Adrenal gland (tissue), 9 donors: ENCODE measurements at regions not wholly inside any gene's neighbourhood (a gene's known extent, or its start where the extent isn't known, plus 50 kb on each side); places are given as distances from the start of the nearest gene placed in this dataset.

Source experiments
- DNase-seq, 7 donors: peaks; one replicate each; pipeline ENCODE4 v3.0.0-alpha.2; 2019 to 2020
- H3K27ac ChIP-seq, 5 donors: fragments of 200-600 bp; sonication (generic) in 4 of 5; 1 replicate in 3 of 5; 2 replicates in 2 of 5; pipeline versions ENCODE4 v1.5.1 to v1.8.0; 2016 to 2020; ENCODE audit warnings: mild to moderate bottlenecking in 1 of 5
- H3K27me3 ChIP-seq: fragments of 200-600 bp; 2 replicates; pipeline ENCODE4 v1.8.0; 2021
- H3K36me3 ChIP-seq, 2 donors: fragments of 200-600 bp; replicated peaks in 1 of 2; 1 replicate in 1 of 2; 2 replicates in 1 of 2; pipeline versions ENCODE4 v1.5.1 to v1.8.0; 2018 to 2022
- H3K4me1 ChIP-seq, 2 donors: fragments of 200-600 bp; replicated peaks in 1 of 2; 1 replicate in 1 of 2; 2 replicates in 1 of 2; pipeline versions ENCODE4 v1.5.1 to v1.8.0; 2018 to 2021
- H3K4me3 ChIP-seq, 4 donors: fragments of 200-600 bp; sonication (generic) in 3 of 4; one replicate each; pipeline ENCODE4 v1.5.1; 2016 to 2018
- H3K9me3 ChIP-seq, 3 donors: fragments of 200-600 bp; sonication (generic) in 1 of 3; replicated peaks in 1 of 3; 1 replicate in 2 of 3; 2 replicates in 1 of 3; pipeline versions ENCODE4 v1.5.1 to v1.8.0; 2016 to 2021
- CTCF ChIP-seq, 6 experiments: fragments of 450-650 bp in 4 of 6; fragments of 200-600 bp in 2 of 6; sonication (generic) in 1 of 6; IDR thresholded peaks; 1 replicate in 5 of 6; 2 replicates in 1 of 6; pipeline versions ENCODE4 v1.5.1 to v1.8.0; 2016 to 2021; ENCODE audit warnings: antibody characterized with exemption in 6 of 6, mild to moderate bottlenecking in 2 of 6, moderate library complexity in 1 of 6
- POLR2A ChIP-seq, 2 donors: fragments of 450-650 bp; IDR thresholded peaks; one replicate each; pipeline ENCODE4 v1.6.1; 2017; ENCODE audit warnings: antibody characterized with exemption in 2 of 2, mild to moderate bottlenecking in 2 of 2, moderate library complexity in 1 of 2
- WGBS, 4 donors: extraction: QIAGEN DNeasy Blood & Tissue Kit in 2 of 4; methylation state at CpG; one replicate each; pipeline versions ENCODE4 v1.1.5 to v1.1.7; 2013 to 2017; 5-methylcytosine and 5-hydroxymethylcytosine counted together
- intact Hi-C, 2 donors: fragments of 100-400 bp; cut with DNase I; formaldehyde crosslinking; loops; one replicate each; pipeline versions ENCODE4 v1.14.1 to v1.15.0; 2022 to 2023
- donor health status: healthy with polysubstance abuse.
- donor health status: Bipolar disorder and iron deficiency.
- donor health status: DM: yes; HTN: yes; CAD: no.
- donor health status: DM: no; HTN: no; CAD: no.
- donor health status: DM: no; HTN: no; CAD: no.

GRCh38 chr2:41109744-41110143 lies 657.9 kb upstream of the SLC8A1 start:
- TF ChIP-seq POLR2A (IDR thresholded peaks at IDR 0.05) (no peak), CTCF (IDR thresholded peaks at IDR 0.05) (no peak)
- intact Hi-C loops, result no loop called here

GRCh38 chr2:41111836-41112627 lies 660.1 kb upstream of the SLC8A1 start:
- no peaks in the 10 kb centered on the region for H3K27me3 ChIP-seq
- no peaks in the 10 kb centered on the region for H3K4me1 ChIP-seq
- intact Hi-C loops, result no loop called here
- no peak overlapping the region for H3K4me3 ChIP-seq
- no peaks in the 10 kb centered on the region for H3K36me3 ChIP-seq
- no peak overlapping the region for H3K27ac ChIP-seq
- H3K9me3 ChIP-seq, result no peaks in the 10 kb centered on the region
- WGBS, 4 donors, result 79 to 87% (median 85%) methylated on average over 5 of the region's 5 CpGs
- TF ChIP-seq POLR2A (IDR thresholded peaks at IDR 0.05) (no peak), CTCF (IDR thresholded peaks at IDR 0.05) (no peak)
- DNase-seq, result no peak

More at GRCh38 chr2:41109744-41110143, 657.9 kb upstream of the SLC8A1 start:
- Histone ChIP-seq H3K27me3 (no peaks in the 10 kb centered on the region), H3K9me3 (no peaks in the 10 kb centered on the region), H3K36me3 (no peaks in the 10 kb centered on the region), H3K4me1 (no peaks in the 10 kb centered on the region), H3K4me3 (no peak overlapping the region), H3K27ac (no peak overlapping the region)
- DNase-seq, result no peak
- WGBS, 4 donors, result 90 to 98% (median 94%) methylated on average over 4 of the region's 4 CpGs

GRCh38 chr2:41116106-41116797 lies 664.4 kb upstream of the SLC8A1 start:
- 93 to 97% (median 96%) methylated on average over 8 of the region's 8 CpGs for WGBS, 4 donors
- Histone ChIP-seq H3K9me3 (no peaks in the 10 kb centered on the region), H3K27ac (no peak overlapping the region), H3K36me3 (no peaks in the 10 kb centered on the region), H3K4me1 (no peaks in the 10 kb centered on the region), H3K4me3 (no peak overlapping the region), H3K27me3 (no peaks in the 10 kb centered on the region)
- intact Hi-C loops, result no loop called here
- TF ChIP-seq POLR2A (IDR thresholded peaks at IDR 0.05) (no peak), CTCF (IDR thresholded peaks at IDR 0.05) (no peak)
- DNase-seq, result no peak

- H3K36me3 ChIP-seq, result no peaks in the 10 kb centered on the region
- no peak for TF ChIP-seq CTCF (IDR thresholded peaks at IDR 0.05)
- no peak for TF ChIP-seq POLR2A (IDR thresholded peaks at IDR 0.05)
- no peaks in the 10 kb centered on the region for H3K4me1 ChIP-seq
- no peak overlapping the region for H3K27ac ChIP-seq
- DNase-seq, result no peak
- no peaks in the 10 kb centered on the region for H3K9me3 ChIP-seq
- no peak overlapping the region for H3K4me3 ChIP-seq
- WGBS, 4 donors, result 81 to 96% (median 92%) methylated on average over 4 of the region's 4 CpGs
- no peaks in the 10 kb centered on the region for H3K27me3 ChIP-seq
- intact Hi-C loops, result no loop called here
These were observed 667.6 kb upstream of the SLC8A1 start for GRCh38 chr2:41119489-41119888.
